ENCODE measurements at regions not wholly inside any gene's neighbourhood (a gene's known extent, or its start where the extent isn't known, plus 50 kb on each side); places are given as distances from the start of the nearest gene placed in this dataset.

GRCh38 chr2:108164318-108164717, 75.5 kb upstream of the SULT1C3 start:
- H3K27ac Mint-ChIP-seq (ENCODE audit: unreplicated experiment) = no peak overlapping the region
- FAIRE-seq (no peak), DNase-seq (ENCODE audit: low read depth) (no peak)
- Histone ChIP-seq H3K4me3 (ENCODE audit: insufficient read depth, low read depth, low read length) (no peak overlapping the region), H3K36me3 (ENCODE audit: insufficient read depth, low read length) (no peaks in the 10 kb centered on the region), H3K9me3 (ENCODE audit: insufficient read depth, low read depth, low read length) (no peaks in the 10 kb centered on the region), H3K4me1 (ENCODE audit: insufficient read depth, low read length) (no peaks in the 10 kb centered on the region), H3K27me3 (ENCODE audit: insufficient read depth, low read length) (peaks cover 12% of the 10 kb centered on the region), H4K20me1 (ENCODE audit: insufficient read depth, low read length) (no peaks in the 10 kb centered on the region), H3K27ac (ENCODE audit: low read depth, low read length) (no peak overlapping the region), H3K79me2 (ENCODE audit: insufficient read depth, low read length) (no peaks in the 10 kb centered on the region), H2AFZ (ENCODE audit: low read depth, low read length) (no peak overlapping the region), H3K9ac (ENCODE audit: low read length) (no peak overlapping the region), H3K4me2 (ENCODE audit: low read length) (no peak overlapping the region)
- no peaks in the 10 kb centered on the region for H3K36me3 Mint-ChIP-seq (ENCODE audit: low read depth, unreplicated experiment)
- H3K4me1 Mint-ChIP-seq (ENCODE audit: low read depth, unreplicated experiment) = no peaks in the 10 kb centered on the region
- H3K9me3 Mint-ChIP-seq (ENCODE audit: unreplicated experiment) = peaks cover 3% of the 10 kb centered on the region
- no peaks in the 10 kb centered on the region for H3K27me3 Mint-ChIP-seq (ENCODE audit: low read depth, unreplicated experiment)
- no peak overlapping the region for H3K4me3 Mint-ChIP-seq (ENCODE audit: unreplicated experiment)
- TF ChIP-seq EZH2 (IDR thresholded peaks at IDR 0.05; ENCODE audit: insufficient read depth, low read length) = no peak
- TF ChIP-seq CTCF (IDR thresholded peaks at IDR 0.05; ENCODE audit: insufficient read depth, low read depth, low read length) = no peak

DNA sequence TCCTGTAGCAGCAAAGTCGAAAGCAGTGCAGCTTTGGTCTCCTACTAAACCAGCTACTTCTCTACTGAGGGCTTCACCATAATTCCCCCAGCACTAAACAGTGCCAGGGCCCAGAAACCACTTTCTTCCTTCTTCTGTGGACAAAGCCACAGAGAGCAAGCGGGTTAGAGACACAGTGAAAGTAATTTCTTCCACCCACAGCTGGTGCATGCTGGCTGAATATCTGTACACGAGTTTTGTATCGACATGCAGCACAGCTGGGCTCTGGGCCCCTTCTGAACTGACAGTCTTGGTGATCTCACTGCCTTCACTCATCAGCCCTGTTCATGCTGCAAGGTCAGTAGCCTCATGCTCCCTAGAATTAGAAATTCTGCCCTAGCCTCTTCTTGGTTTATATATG, 74.0 kb upstream of the SULT1C3 start:
- H3K4me3 Mint-ChIP-seq (ENCODE audit: unreplicated experiment) = no peak overlapping the region
- Histone ChIP-seq H3K9ac (ENCODE audit: low read length) (no peak overlapping the region), H2AFZ (ENCODE audit: low read depth, low read length) (no peak overlapping the region), H3K4me2 (ENCODE audit: low read length) (no peak overlapping the region), H3K27ac (ENCODE audit: low read depth, low read length) (no peak overlapping the region), H3K79me2 (ENCODE audit: insufficient read depth, low read length) (no peaks in the 10 kb centered on the region), H3K36me3 (ENCODE audit: insufficient read depth, low read length) (no peaks in the 10 kb centered on the region), H3K4me1 (ENCODE audit: insufficient read depth, low read length) (no peaks in the 10 kb centered on the region), H3K27me3 (ENCODE audit: insufficient read depth, low read length) (peaks cover 12% of the 10 kb centered on the region), H3K4me3 (ENCODE audit: insufficient read depth, low read depth, low read length) (no peak overlapping the region), H3K9me3 (ENCODE audit: insufficient read depth, low read depth, low read length) (no peaks in the 10 kb centered on the region), H4K20me1 (ENCODE audit: insufficient read depth, low read length) (no peaks in the 10 kb centered on the region)
- H3K27me3 Mint-ChIP-seq (ENCODE audit: low read depth, unreplicated experiment) = no peaks in the 10 kb centered on the region
- H3K4me1 Mint-ChIP-seq (ENCODE audit: low read depth, unreplicated experiment) = no peaks in the 10 kb centered on the region
- H3K36me3 Mint-ChIP-seq (ENCODE audit: low read depth, unreplicated experiment) = no peaks in the 10 kb centered on the region
- FAIRE-seq (no peak), DNase-seq (ENCODE audit: low read depth) (no peak)
- H3K27ac Mint-ChIP-seq (ENCODE audit: unreplicated experiment) = no peak overlapping the region
- H3K9me3 Mint-ChIP-seq (ENCODE audit: unreplicated experiment) = peaks cover 3% of the 10 kb centered on the region
- no peak for TF ChIP-seq CTCF (IDR thresholded peaks at IDR 0.05; ENCODE audit: insufficient read depth, low read depth, low read length)
- no peak for TF ChIP-seq EZH2 (IDR thresholded peaks at IDR 0.05; ENCODE audit: insufficient read depth, low read length)

- H3K79me2 ChIP-seq (ENCODE audit: insufficient read depth, low read length) = no peaks in the 10 kb centered on the region
- H3K36me3 ChIP-seq (ENCODE audit: insufficient read depth, low read length) = no peaks in the 10 kb centered on the region
- no peak overlapping the region for H3K27ac ChIP-seq (ENCODE audit: low read depth, low read length)
- TF ChIP-seq CTCF (IDR thresholded peaks at IDR 0.05; ENCODE audit: insufficient read depth, low read depth, low read length) (no peak), EZH2 (IDR thresholded peaks at IDR 0.05; ENCODE audit: insufficient read depth, low read length) (no peak)
- no peaks in the 10 kb centered on the region for H3K9me3 ChIP-seq (ENCODE audit: insufficient read depth, low read depth, low read length)
- no peaks in the 10 kb centered on the region for H3K4me1 ChIP-seq (ENCODE audit: insufficient read depth, low read length)
- no peak overlapping the region for H3K4me2 ChIP-seq (ENCODE audit: low read length)
- Mint-ChIP-seq H3K4me1 (ENCODE audit: low read depth, unreplicated experiment) (no peaks in the 10 kb centered on the region), H3K36me3 (ENCODE audit: low read depth, unreplicated experiment) (no peaks in the 10 kb centered on the region), H3K27ac (ENCODE audit: unreplicated experiment) (no peak overlapping the region), H3K4me3 (ENCODE audit: unreplicated experiment) (no peak overlapping the region), H3K27me3 (ENCODE audit: low read depth, unreplicated experiment) (no peaks in the 10 kb centered on the region), H3K9me3 (ENCODE audit: unreplicated experiment) (peaks cover 3% of the 10 kb centered on the region)
- H3K9ac ChIP-seq (ENCODE audit: low read length) = no peak overlapping the region
- no peak overlapping the region for H3K4me3 ChIP-seq (ENCODE audit: insufficient read depth, low read depth, low read length)
- no peak overlapping the region for H2AFZ ChIP-seq (ENCODE audit: low read depth, low read length)
- H4K20me1 ChIP-seq (ENCODE audit: insufficient read depth, low read length) = no peaks in the 10 kb centered on the region
- peaks cover 12% of the 10 kb centered on the region for H3K27me3 ChIP-seq (ENCODE audit: insufficient read depth, low read length)
- FAIRE-seq (no peak), DNase-seq (ENCODE audit: low read depth) (no peak)
These were observed 72.1 kb upstream of the SULT1C3 start for GRCh38 chr2:108167699-108168098.
